GM12878 (cell line): ENCODE measurements at regions not wholly inside any gene's neighbourhood (a gene's known extent, or its start where the extent isn't known, plus 50 kb on each side); places are given as distances from the start of the nearest gene placed in this dataset.

Source experiments
- ATAC-seq: fragments of 200-7000 bp; cut with Tn5 transposase; 3 replicates; pipeline ENCODE4 v1.9.1; 2020; ENCODE audit warnings: mild to moderate bottlenecking, moderate library complexity
- BruUV-seq: library from RNA; stranded (reverse); fragments of 400-500 nt; replicated peaks from 2 replicates; lab custom pipeline; 2021; lab: Mats Ljungman, UMichigan
- CTCF ChIA-PET: fragments of 300-600 bp; sonication (Branson Sonifier 250); formaldehyde crosslinking; extraction: SDS; loops from one replicate; lab custom pipeline; 2021; ENCODE audit warnings: inconsistent platforms; lab: Yijun Ruan, JAX
- POLR2A ChIA-PET: fragments of 350-600 bp; formaldehyde crosslinking; extraction: SDS; loops from one replicate; lab custom pipeline; 2021; ENCODE audit warnings: inconsistent platforms; lab: Charles Lee
- RAD21 ChIA-PET: fragments of 300-600 bp; sonication (Branson Sonifier 250); formaldehyde crosslinking; loops from one replicate; lab custom pipeline; 2023; ENCODE audit warnings: antibody characterized with exemption; ENCODE audit not compliant: unreplicated experiment; lab: Charles Lee
- SMC1A ChIA-PET: fragments of 300-600 bp; sonication (Branson Sonifier 250); formaldehyde crosslinking; loops from one replicate; lab custom pipeline; 2023; ENCODE audit not compliant: unreplicated experiment, uncharacterized antibody; lab: Charles Lee
- DNase-seq: peaks from one replicate; pipeline ENCODE4 v3.0.0-alpha.2; 2011; ENCODE audit warnings: low read depth, low spot score
- FAIRE-seq: peaks from 3 replicates; lab custom pipeline; 2011; peaks lifted over from hg19 to GRCh38; lab: Jason Lieb, UNC
- H2AFZ ChIP-seq: 2 replicates; pipeline ENCODE4 v1.6.0; 2011; ENCODE audit warnings: low read depth, low read length, control low read depth; ENCODE audit not compliant: control insufficient read depth
- H3K27ac ChIP-seq: 2 replicates; pipeline ENCODE4 v1.5.1; 2011; ENCODE audit warnings: control low read depth; ENCODE audit not compliant: control insufficient read depth, insufficient read depth
- H3K27me3 ChIP-seq, 2 experiments: replicated peaks in 1 of 2; 2 replicates each; pipeline versions ENCODE4 v1.6.0 to v1.6.1; 2011; ENCODE audit warnings: low read length in 1 of 2; ENCODE audit not compliant: control insufficient read depth in 2 of 2, insufficient read depth in 2 of 2
- H3K36me3 ChIP-seq, 2 experiments: 2 replicates each; pipeline ENCODE4 v1.5.1; 2011; ENCODE audit warnings: low read length in 1 of 2; ENCODE audit not compliant: control insufficient read depth in 2 of 2, insufficient read depth in 2 of 2
- H3K4me1 ChIP-seq: 2 replicates; pipeline ENCODE4 v1.6.1; 2011; ENCODE audit warnings: mild to moderate bottlenecking, low read length, moderate library complexity, mixed read lengths; ENCODE audit not compliant: control insufficient read depth, insufficient read depth
- H3K4me2 ChIP-seq: 2 replicates; pipeline ENCODE4 v1.6.0; 2011; ENCODE audit warnings: control low read depth; ENCODE audit not compliant: control insufficient read depth, insufficient read depth
- H3K4me3 ChIP-seq: fragments of 200-600 bp; sonication (generic); 2 replicates; pipeline ENCODE4 v1.5.1; 2016
- H3K79me2 ChIP-seq: 2 replicates; pipeline ENCODE4 v1.6.0; 2011; ENCODE audit warnings: low read length; ENCODE audit not compliant: control insufficient read depth, insufficient read depth
- H3K9ac ChIP-seq: 2 replicates; pipeline ENCODE4 v1.8.0; 2011; ENCODE audit warnings: low read length, control low read depth, mixed read lengths; ENCODE audit not compliant: control insufficient read depth, insufficient read depth
- H3K9me3 ChIP-seq: replicated peaks from 3 replicates; pipeline ENCODE4 v1.5.1; 2011; ENCODE audit warnings: mild to moderate bottlenecking, low read length; ENCODE audit not compliant: control insufficient read depth, insufficient read depth
- H4K20me1 ChIP-seq: 2 replicates; pipeline ENCODE4 v1.6.0; 2011; ENCODE audit not compliant: control insufficient read depth, insufficient read depth
- CBX3 ChIP-seq: fragments of 200-600 bp; sonication (generic); IDR thresholded peaks from 2 replicates; pipeline ENCODE4 v1.6.1; 2016; ENCODE audit warnings: low read depth, borderline replicate concordance
- CREM ChIP-seq: IDR thresholded peaks from 2 replicates; pipeline ENCODE4 v1.6.1; 2014; ENCODE audit warnings: antibody characterized with exemption, low read depth
- HDAC2 ChIP-seq: fragments of 200-600 bp; sonication (generic); IDR thresholded peaks from 2 replicates; pipeline ENCODE4 v1.6.1; 2017
- KAT2A ChIP-seq: conservative IDR thresholded peaks from 2 replicates; pipeline ENCODE4 v1.6.1; 2011; ENCODE audit warnings: low read depth, low read length; ENCODE audit not compliant: control insufficient read depth
- KLF5 ChIP-seq: fragments of 450-650 bp; IDR thresholded peaks from 2 replicates; pipeline ENCODE4 v1.6.1; 2014; ENCODE audit warnings: mild to moderate bottlenecking; ENCODE audit not compliant: partially characterized antibody
- MYC ChIP-seq: IDR thresholded peaks from 2 replicates; pipeline ENCODE4 v1.6.1; 2011; ENCODE audit warnings: mild to moderate bottlenecking, low read length, moderate library complexity, inconsistent platforms; ENCODE audit not compliant: insufficient read depth, insufficient replicate concordance, insufficient read length, severe bottlenecking
- RCOR1 ChIP-seq: conservative IDR thresholded peaks from 2 replicates; pipeline ENCODE4 v1.6.1; 2012; ENCODE audit warnings: low read depth, low read length, improper control_type of control experiment
- YBX1 ChIP-seq: fragments of 450-650 bp; IDR thresholded peaks from 2 replicates; pipeline ENCODE4 v1.6.1; 2016; ENCODE audit warnings: antibody characterized with exemption
- ZNF24 ChIP-seq: fragments of 450-650 bp; IDR thresholded peaks from 2 replicates; pipeline ENCODE4 v1.6.1; 2017; ENCODE audit warnings: antibody characterized with exemption, mild to moderate bottlenecking
- ZNF384 ChIP-seq: IDR thresholded peaks from 2 replicates; pipeline ENCODE4 v1.6.1; 2012; ENCODE audit warnings: low read depth, mild to moderate bottlenecking, low read length, improper control_type of control experiment, borderline replicate concordance
- WGBS: methylation state at CpG from one replicate; pipeline ENCODE4 v1.1.6; 2016; ENCODE audit warnings: low lambda C conversion rate; ENCODE audit not compliant: insufficient replicate concordance, insufficient coverage; ENCODE audit errors: missing lambda C conversion rate; 5-methylcytosine and 5-hydroxymethylcytosine counted together
- in situ Hi-C: fragments of 300-500 bp; cut with MboI; formaldehyde crosslinking; loops from 9 replicates; pipeline ENCODE4 v1.14.3; 2018; ENCODE audit warnings: mixed read lengths
- intact Hi-C: fragments of 100-400 bp; cut with micrococcal nuclease; formaldehyde crosslinking; loops from one replicate; pipeline ENCODE4 v1.14.2; 2022; ENCODE audit not compliant: unreplicated experiment
- TF ChIP-seq, protein P1 (sequence below): IDR thresholded peaks from 2 replicates; pipeline ENCODE4 v1.6.1; 2012; ENCODE audit warnings: low read length, inconsistent platforms
- TF ChIP-seq, protein P2 (sequence below): fragments of 150-350 bp; IDR thresholded peaks from 2 replicates; pipeline ENCODE4 v1.6.1; 2016; ENCODE audit warnings: low read depth, low read length

DNA sequence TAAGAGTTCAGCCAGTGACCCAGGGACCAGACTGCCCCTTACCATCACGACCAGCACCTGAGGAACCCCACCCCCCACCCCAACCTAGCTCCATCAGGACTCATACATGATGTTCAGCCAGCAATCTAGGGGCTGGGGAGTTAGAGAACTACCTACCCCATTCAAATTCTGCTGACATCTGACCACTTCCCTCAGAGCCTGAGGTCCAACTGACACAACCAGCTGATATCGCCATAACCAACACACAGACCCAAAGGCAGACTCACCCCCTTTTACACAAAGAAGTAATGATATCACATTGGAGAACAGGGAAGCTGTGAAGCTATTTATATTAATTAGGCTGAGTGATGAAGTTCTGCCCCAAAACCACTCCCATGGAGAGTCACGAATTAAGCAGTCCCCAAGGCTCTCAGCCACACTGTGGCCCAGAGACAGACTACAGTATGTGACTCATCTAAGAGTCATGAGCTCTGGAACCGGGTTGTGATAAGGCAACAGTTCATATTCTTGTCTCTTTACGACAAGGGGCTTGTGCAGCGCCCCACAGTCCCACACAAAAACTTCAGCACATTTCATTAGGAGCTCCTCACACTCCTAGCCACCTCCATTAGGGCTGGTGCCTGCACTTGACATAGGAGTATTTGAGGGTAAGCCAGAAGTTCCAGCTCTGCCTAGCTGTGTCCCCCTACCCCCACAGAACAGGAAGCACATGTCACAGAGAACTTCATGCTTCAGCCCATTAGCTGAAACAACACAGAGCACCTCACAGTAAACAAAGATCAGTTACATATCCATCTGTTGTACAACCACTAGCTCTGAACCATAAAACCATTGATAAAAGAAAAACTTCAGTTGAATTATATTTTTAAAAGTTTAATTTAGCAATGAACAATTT lies 184.7 kb upstream of the ZCCHC13 start:
- ChIA-PET SMC1A (interaction anchor here (1.3 kb wide), 1 partner anchor 14 kb away, joined by 3 read pairs; no protein-coding TSS in a partner anchor), POLR2A (no interaction called here)
- H3K9ac ChIP-seq: no peak overlapping the region

More for the DNA sequence above, 184.7 kb upstream of the ZCCHC13 start:
- Histone ChIP-seq H3K9me3 (no peaks in the 10 kb centered on the region; the same call in 2 of the 3 replicates), H3K27ac (no peak overlapping the region), H2AFZ (no peak overlapping the region), H3K36me3 (no peaks in the 10 kb centered on the region), H3K4me3 (no peak overlapping the region), H3K79me2 (no peaks in the 10 kb centered on the region), H3K4me1 (no peaks in the 10 kb centered on the region), H4K20me1 (no peaks in the 10 kb centered on the region), H3K27me3 (no peaks in the 10 kb centered on the region), H3K4me2 (no peak overlapping the region)
- ATAC-seq: no peak
- intact Hi-C loops (no loop called here), in situ Hi-C loops (no loop called here)
- TF ChIP-seq CBX3: no peak
- TF ChIP-seq, protein P1, sequence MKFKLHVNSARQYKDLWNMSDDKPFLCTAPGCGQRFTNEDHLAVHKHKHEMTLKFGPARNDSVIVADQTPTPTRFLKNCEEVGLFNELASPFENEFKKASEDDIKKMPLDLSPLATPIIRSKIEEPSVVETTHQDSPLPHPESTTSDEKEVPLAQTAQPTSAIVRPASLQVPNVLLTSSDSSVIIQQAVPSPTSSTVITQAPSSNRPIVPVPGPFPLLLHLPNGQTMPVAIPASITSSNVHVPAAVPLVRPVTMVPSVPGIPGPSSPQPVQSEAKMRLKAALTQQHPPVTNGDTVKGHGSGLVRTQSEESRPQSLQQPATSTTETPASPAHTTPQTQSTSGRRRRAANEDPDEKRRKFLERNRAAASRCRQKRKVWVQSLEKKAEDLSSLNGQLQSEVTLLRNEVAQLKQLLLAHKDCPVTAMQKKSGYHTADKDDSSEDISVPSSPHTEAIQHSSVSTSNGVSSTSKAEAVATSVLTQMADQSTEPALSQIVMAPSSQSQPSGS: no peak
- TF ChIP-seq, protein P2, sequence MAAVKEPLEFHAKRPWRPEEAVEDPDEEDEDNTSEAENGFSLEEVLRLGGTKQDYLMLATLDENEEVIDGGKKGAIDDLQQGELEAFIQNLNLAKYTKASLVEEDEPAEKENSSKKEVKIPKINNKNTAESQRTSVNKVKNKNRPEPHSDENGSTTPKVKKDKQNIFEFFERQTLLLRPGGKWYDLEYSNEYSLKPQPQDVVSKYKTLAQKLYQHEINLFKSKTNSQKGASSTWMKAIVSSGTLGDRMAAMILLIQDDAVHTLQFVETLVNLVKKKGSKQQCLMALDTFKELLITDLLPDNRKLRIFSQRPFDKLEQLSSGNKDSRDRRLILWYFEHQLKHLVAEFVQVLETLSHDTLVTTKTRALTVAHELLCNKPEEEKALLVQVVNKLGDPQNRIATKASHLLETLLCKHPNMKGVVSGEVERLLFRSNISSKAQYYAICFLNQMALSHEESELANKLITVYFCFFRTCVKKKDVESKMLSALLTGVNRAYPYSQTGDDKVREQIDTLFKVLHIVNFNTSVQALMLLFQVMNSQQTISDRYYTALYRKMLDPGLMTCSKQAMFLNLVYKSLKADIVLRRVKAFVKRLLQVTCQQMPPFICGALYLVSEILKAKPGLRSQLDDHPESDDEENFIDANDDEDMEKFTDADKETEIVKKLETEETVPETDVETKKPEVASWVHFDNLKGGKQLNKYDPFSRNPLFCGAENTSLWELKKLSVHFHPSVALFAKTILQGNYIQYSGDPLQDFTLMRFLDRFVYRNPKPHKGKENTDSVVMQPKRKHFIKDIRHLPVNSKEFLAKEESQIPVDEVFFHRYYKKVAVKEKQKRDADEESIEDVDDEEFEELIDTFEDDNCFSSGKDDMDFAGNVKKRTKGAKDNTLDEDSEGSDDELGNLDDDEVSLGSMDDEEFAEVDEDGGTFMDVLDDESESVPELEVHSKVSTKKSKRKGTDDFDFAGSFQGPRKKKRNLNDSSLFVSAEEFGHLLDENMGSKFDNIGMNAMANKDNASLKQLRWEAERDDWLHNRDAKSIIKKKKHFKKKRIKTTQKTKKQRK: no peak
- no peak for TF ChIP-seq RCOR1
- no peak for TF ChIP-seq YBX1
- no peak for TF ChIP-seq MYC
- no peak for TF ChIP-seq KAT2A
- no peak for TF ChIP-seq ZNF24
- no peak for TF ChIP-seq ZNF384
- TF ChIP-seq CREM: no peak
- TF ChIP-seq KLF5: no peak
- no peak for TF ChIP-seq HDAC2
- FAIRE-seq: no peak
- no peak for DNase-seq
- CTCF ChIA-PET: interaction anchor here (0.7 to 1.1 kb wide), 3 partner anchors 12 to 104 kb away, joined by 3 read pairs; no protein-coding TSS in a partner anchor
- no TSS peak for BruUV-seq
- RAD21 ChIA-PET: no interaction called here
- WGBS: 26% methylated on average over 6 of the region's 6 CpGs
